Esophagus squamous epithelium (tissue), 4 donors: ENCODE measurements at regions not wholly inside any gene's neighbourhood (a gene's known extent, or its start where the extent isn't known, plus 50 kb on each side); places are given as distances from the start of the nearest gene placed in this dataset.

ENCODE experiments used
- CTCF ChIP-seq, 6 experiments: fragments of 450-650 bp in 4 of 6; fragments of 200-600 bp in 2 of 6; sonication (generic) in 2 of 6; IDR thresholded peaks; one replicate each; pipeline ENCODE4 v1.5.1; 2016 to 2019; ENCODE audit warnings: antibody characterized with exemption in 6 of 6, mild to moderate bottlenecking in 4 of 6, moderate library complexity in 4 of 6
- POLR2A ChIP-seq, 4 donors: fragments of 450-650 bp; IDR thresholded peaks; one replicate each; pipeline ENCODE4 v1.6.1; 2017; ENCODE audit warnings: antibody characterized with exemption in 4 of 4, mild to moderate bottlenecking in 4 of 4, moderate library complexity in 3 of 4

GRCh38 chr3:87848003-87848402, 210.8 kb downstream of the CGGBP1 start:
- TF ChIP-seq POLR2A (IDR thresholded peaks at IDR 0.05) (no peak), CTCF (IDR thresholded peaks at IDR 0.05) (no peak)
